GM21526 (cell line): ENCODE measurements at regions not wholly inside any gene's neighbourhood (a gene's known extent, or its start where the extent isn't known, plus 50 kb on each side); places are given as distances from the start of the nearest gene placed in this dataset.

ENCODE experiments used
- ATAC-seq: cut with Tn5 transposase; IDR thresholded peaks from one replicate; pipeline ENCODE4 v1.9.1; 2021; ENCODE audit warnings: moderate library complexity; ENCODE audit not compliant: unreplicated experiment, low FRiP score

GRCh38 chr2:215670396-215670795, 234.5 kb upstream of the FN1 start:
- no peak for ATAC-seq

- no peak for ATAC-seq
Observed at GRCh38 chr2:215668378-215668775, 232.5 kb upstream of the FN1 start.

- no peak for ATAC-seq
Observed at GRCh38 chr2:215667585-215668377, 231.9 kb upstream of the FN1 start.

GRCh38 chr2:215664847-215665525, 229.1 kb upstream of the FN1 start:
- no peak for ATAC-seq

GRCh38 chr2:215662715-215663114, 226.8 kb upstream of the FN1 start:
- ATAC-seq, result no peak

GRCh38 chr2:215660687-215661086, 224.8 kb upstream of the FN1 start:
- no peak for ATAC-seq

- no peak for ATAC-seq
Observed at GRCh38 chr2:215659650-215660049, 223.8 kb upstream of the FN1 start.

- ATAC-seq, result no peak
Observed at GRCh38 chr2:215658635-215659305, 222.9 kb upstream of the FN1 start.

- ATAC-seq, result no peak
Observed at GRCh38 chr2:215657844-215658243, 222.0 kb upstream of the FN1 start.

GRCh38 chr2:215654148-215654819, 218.4 kb upstream of the FN1 start:
- ATAC-seq, result no peak

- no peak for ATAC-seq
Observed at GRCh38 chr2:215653344-215654030, 217.6 kb upstream of the FN1 start.

- ATAC-seq, result no peak
Observed at GRCh38 chr2:215652388-215652787, 216.5 kb upstream of the FN1 start.

GRCh38 chr2:215651412-215651811, 215.5 kb upstream of the FN1 start:
- no peak for ATAC-seq

GRCh38 chr2:215644233-215644897, 208.5 kb upstream of the FN1 start:
- ATAC-seq, result no peak

GRCh38 chr2:215638687-215639086, 202.8 kb upstream of the FN1 start:
- ATAC-seq, result no peak

- ATAC-seq, result no peak
Observed at GRCh38 chr2:215637651-215638050, 201.8 kb upstream of the FN1 start.

- no peak for ATAC-seq
Observed at GRCh38 chr2:215636816-215637215, 200.9 kb upstream of the FN1 start.

- ATAC-seq, result no peak
Observed at GRCh38 chr2:215635788-215636139, 199.9 kb upstream of the FN1 start.

GRCh38 chr2:215635071-215635787, 199.4 kb upstream of the FN1 start:
- no peak for ATAC-seq
